ENCODE measurements at regions not wholly inside any gene's neighbourhood (a gene's known extent, or its start where the extent isn't known, plus 50 kb on each side); places are given as distances from the start of the nearest gene placed in this dataset.

DNA sequence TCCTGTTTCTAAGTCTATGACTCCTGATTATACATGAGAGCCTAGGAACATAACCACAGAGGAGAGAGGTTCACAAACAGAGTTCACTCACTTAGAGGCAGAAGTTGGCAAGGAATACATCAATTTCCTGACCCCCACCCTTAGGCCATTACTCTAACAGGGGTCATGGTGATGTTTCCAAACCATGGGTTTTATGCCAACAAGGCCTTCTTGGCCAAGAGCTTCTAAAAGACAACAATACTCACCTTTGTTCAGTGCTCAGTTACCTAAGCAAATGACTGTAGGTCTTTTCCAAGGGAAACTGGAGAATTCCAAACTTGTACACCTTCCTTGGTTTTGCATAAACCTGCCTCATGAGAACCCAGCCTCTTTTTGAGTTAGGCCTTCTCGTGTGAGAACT is 52.6 kb downstream of the ERICH4 start:
- no peak for TF ChIP-seq SUZ12 (IDR thresholded peaks at IDR 0.05; ENCODE audit: extremely low read depth, insufficient read depth, insufficient read length)
- TF ChIP-seq YY1 (IDR thresholded peaks at IDR 0.05; ENCODE audit: insufficient read depth, insufficient read length): no peak
- no peak for TF ChIP-seq ZNF274 (IDR thresholded peaks at IDR 0.05; ENCODE audit: low read depth, low read length)

Measured in NT2/D1 (cell line).